Hepatocyte (in vitro differentiated cells): ENCODE measurements at regions not wholly inside any gene's neighbourhood (a gene's known extent, or its start where the extent isn't known, plus 50 kb on each side); places are given as distances from the start of the nearest gene placed in this dataset.

Source experiments
- CTCF ChIP-seq: fragments of 200-600 bp; sonication (generic); IDR thresholded peaks from 2 replicates; pipeline ENCODE4 v1.5.1; 2016; ENCODE audit warnings: antibody characterized with exemption, mild to moderate bottlenecking; ENCODE audit not compliant: poor library complexity
- EZH2 ChIP-seq: fragments of 200-600 bp; sonication (generic); IDR thresholded peaks from 2 replicates; pipeline ENCODE4 v1.6.1; 2016; ENCODE audit warnings: antibody characterized with exemption, mild to moderate bottlenecking, borderline replicate concordance

DNA sequence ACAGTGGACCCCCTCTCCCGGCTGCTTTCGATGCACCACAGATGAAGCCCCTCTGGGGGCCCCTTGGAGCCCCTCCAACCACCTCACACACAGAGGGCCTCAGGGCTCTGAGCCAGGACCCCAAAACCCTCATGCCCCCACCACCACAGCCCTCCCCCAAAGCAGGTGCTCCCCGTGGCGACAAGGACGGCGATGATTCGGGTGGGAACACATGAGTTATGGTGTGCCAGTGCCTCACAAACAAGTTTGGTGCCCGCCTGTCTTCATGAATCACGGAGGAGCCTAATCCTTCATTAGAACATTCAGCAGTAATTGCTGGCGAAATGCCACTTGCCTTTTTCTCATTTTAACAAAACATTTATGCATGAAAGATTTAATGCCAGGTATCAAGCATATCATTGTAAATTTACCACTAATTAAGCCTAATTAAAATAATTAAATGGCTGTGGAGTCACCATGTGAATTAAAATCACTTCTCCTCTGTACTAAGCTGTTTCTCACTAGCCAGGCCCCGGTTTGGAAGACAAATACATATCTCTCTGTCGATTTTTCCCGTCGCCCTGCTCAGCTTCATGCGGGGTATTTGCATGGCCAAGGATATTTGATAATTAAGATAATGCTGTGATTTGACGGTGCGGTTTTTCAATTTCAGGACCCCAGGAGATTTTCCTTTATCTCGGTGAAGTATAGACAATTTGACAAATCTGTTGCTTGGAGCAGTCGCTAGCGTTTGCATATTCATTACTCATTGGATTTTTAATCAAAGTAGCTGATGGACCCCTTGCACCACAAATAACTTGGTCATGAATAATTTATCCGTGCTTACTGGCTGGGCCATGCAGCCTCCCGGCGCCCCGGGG lies 157.0 kb downstream of the TLE3 start:
- TF ChIP-seq CTCF (no peak), EZH2 (no peak)
